K562 (cell line): ENCODE measurements at regions not wholly inside any gene's neighbourhood (a gene's known extent, or its start where the extent isn't known, plus 50 kb on each side); places are given as distances from the start of the nearest gene placed in this dataset.

Source experiments
- ATAC-seq: fragments of 200-7000 bp; cut with Tn5 transposase; 3 replicates; pipeline ENCODE4 v1.9.1; 2020; ENCODE audit warnings: moderate library complexity
- BruUV-seq: library from RNA; stranded (reverse); fragments of 400-500 nt; replicated peaks from 2 replicates; lab custom pipeline; 2021; lab: Mats Ljungman, UMichigan
- CTCF ChIA-PET: fragments of 300-600 bp; formaldehyde crosslinking; extraction: SDS; loops from one replicate; lab custom pipeline; 2021; ENCODE audit warnings: low intra/inter-chr PET ratio; lab: Yijun Ruan, JAX
- POLR2A ChIA-PET: fragments of 300-600, 350-650 bp; sonication (Branson Sonifier 250); formaldehyde crosslinking; extraction: SDS; loops from one replicate; lab custom pipeline; 2021; ENCODE audit warnings: antibody characterized with exemption, inconsistent platforms; lab: Yijun Ruan, JAX
- DNase-seq, 4 experiments: peaks; one replicate each; pipeline versions ENCODE4 v3.0.0 to v3.0.0-alpha.2; 2011 to 2018; ENCODE audit warnings: low spot score in 3 of 4, mixed read lengths in 3 of 4; ENCODE audit errors: extremely low read depth in 1 of 4
- FAIRE-seq: peaks from 2 replicates; lab custom pipeline; 2011; peaks lifted over from hg19 to GRCh38; lab: Jason Lieb, UNC
- H2AFZ ChIP-seq: 2 replicates; pipeline ENCODE4 v1.6.0; 2011; ENCODE audit warnings: low read depth, low read length, control low read depth, inconsistent platforms
- H3K27ac ChIP-seq: fragments of 200-600 bp; 3 replicates; pipeline ENCODE4 v1.8.0; 2011; ENCODE audit warnings: low read depth, mild to moderate bottlenecking, control low read depth, inconsistent platforms, low read length, moderate library complexity, mixed read lengths; ENCODE audit errors: extremely low read depth
- H3K27me3 ChIP-seq, 2 experiments: fragments of 300-600 bp in 1 of 2; 2 replicates in 1 of 2; 3 replicates in 1 of 2; pipeline versions ENCODE4 v1.6.0 to v1.8.0; 2011; ENCODE audit warnings: inconsistent platforms in 2 of 2, low read length in 2 of 2, mild to moderate bottlenecking in 1 of 2, mixed read lengths in 1 of 2, moderate library complexity in 1 of 2; ENCODE audit not compliant: control insufficient read depth in 2 of 2, insufficient read depth in 2 of 2
- H3K36me3 ChIP-seq: fragments of 300-600 bp; 3 replicates; pipeline ENCODE4 v1.8.0; 2011; ENCODE audit warnings: mild to moderate bottlenecking, low read length, inconsistent platforms; ENCODE audit not compliant: control insufficient read depth, insufficient read depth
- H3K4me1 ChIP-seq, 2 experiments: fragments of 200-600 bp in 1 of 2; replicated peaks in 1 of 2; 2 replicates in 1 of 2; 3 replicates in 1 of 2; pipeline versions ENCODE4 v1.5.1 to v1.8.0; 2011; ENCODE audit warnings: inconsistent platforms in 2 of 2, low read length in 2 of 2, mild to moderate bottlenecking in 1 of 2, mixed read lengths in 1 of 2, moderate library complexity in 1 of 2; ENCODE audit not compliant: control insufficient read depth in 2 of 2, insufficient read depth in 2 of 2
- H3K4me2 ChIP-seq: 2 replicates; pipeline ENCODE4 v1.6.1; 2011; ENCODE audit warnings: low read length, control low read depth, inconsistent platforms, mixed read lengths; ENCODE audit not compliant: insufficient read depth
- H3K4me3 ChIP-seq: fragments of 200-600 bp; sonication (generic), shearing (Covaris generic); 2 replicates; pipeline ENCODE4 v1.5.1; 2016; ENCODE audit warnings: control low read depth, inconsistent platforms
- H3K79me2 ChIP-seq: fragments of 200-600 bp; 3 replicates; pipeline ENCODE4 v1.8.0; 2011; ENCODE audit warnings: low read length, inconsistent platforms; ENCODE audit not compliant: control insufficient read depth, insufficient read depth
- H3K9ac ChIP-seq, 2 experiments: 2 replicates each; pipeline versions ENCODE4 v1.6.0 to v1.6.1; 2011; ENCODE audit warnings: low read depth in 2 of 2, low read length in 2 of 2, control low read depth in 1 of 2, inconsistent platforms in 1 of 2, mild to moderate bottlenecking in 1 of 2, mixed read lengths in 1 of 2; ENCODE audit not compliant: insufficient read depth in 1 of 2
- H3K9me1 ChIP-seq: one replicate; pipeline ENCODE4 v1.6.0; 2011; ENCODE audit warnings: inconsistent platforms, mild to moderate bottlenecking, low read length, moderate library complexity; ENCODE audit not compliant: control insufficient read depth, insufficient read depth
- H3K9me3 ChIP-seq: replicated peaks from 2 replicates; pipeline ENCODE4 v1.5.1; 2011; ENCODE audit warnings: low read depth, low read length, inconsistent platforms; ENCODE audit not compliant: control insufficient read depth, insufficient read depth
- H4K20me1 ChIP-seq: replicated peaks from 2 replicates; pipeline ENCODE4 v1.6.1; 2011; ENCODE audit warnings: low read length, inconsistent platforms, mixed read lengths; ENCODE audit not compliant: control insufficient read depth, insufficient read depth
- ARID3A ChIP-seq: IDR thresholded peaks from 2 replicates; pipeline ENCODE4 v1.6.1; 2012; ENCODE audit warnings: low read depth, low read length, improper control_type of control experiment, borderline replicate concordance
- CREB1 ChIP-seq, 2 experiments: sonication (generic) in 1 of 2; formaldehyde crosslinking in 1 of 2; IDR thresholded peaks; 2 replicates each; pipeline versions ENCODE4 v1.6.1 to v1.8.0; 2012 to 2022; ENCODE audit warnings: inconsistent platforms in 1 of 2, mild to moderate bottlenecking in 1 of 2, missing genetic modification reagents in 1 of 2, moderate library complexity in 1 of 2
- ELF2 ChIP-seq: fragments of 250-450 bp; sonication (Bioruptor Pico); IDR thresholded peaks from 2 replicates; pipeline ENCODE4 v1.5.0; 2021; ENCODE audit warnings: mild to moderate bottlenecking
- EWSR1 ChIP-seq: fragments of 450-650 bp; IDR thresholded peaks from 2 replicates; pipeline ENCODE4 v1.6.1; 2018; ENCODE audit warnings: borderline replicate concordance, mild to moderate bottlenecking, low read depth, moderate library complexity; ENCODE audit not compliant: partially characterized antibody
- HMGN3 ChIP-seq: IDR thresholded peaks from 2 replicates; pipeline ENCODE4 v1.6.1; 2011; ENCODE audit warnings: borderline replicate concordance, low read depth, mild to moderate bottlenecking, mixed read lengths, low read length; ENCODE audit not compliant: insufficient read length; ENCODE audit errors: extremely low read depth
- MCM7 ChIP-seq, 2 experiments: fragments of 450-650 bp; IDR thresholded peaks; 2 replicates each; pipeline ENCODE4 v1.6.1; 2016 to 2018
- POU5F1 ChIP-seq: fragments of 150-350 bp; IDR thresholded peaks from 2 replicates; pipeline ENCODE4 v1.6.1; 2014; ENCODE audit warnings: borderline replicate concordance, low read length, low read depth, mild to moderate bottlenecking; ENCODE audit not compliant: partially characterized antibody
- PPARD ChIP-seq: fragments of 250-450 bp; sonication (Bioruptor Pico); IDR thresholded peaks from 2 replicates; pipeline ENCODE4 v1.8.0; 2022; ENCODE audit warnings: inconsistent platforms, mild to moderate bottlenecking, moderate library complexity
- PYGO2 ChIP-seq: fragments of 450-650 bp; IDR thresholded peaks from 2 replicates; pipeline ENCODE4 v1.6.1; 2016; ENCODE audit warnings: mild to moderate bottlenecking, missing genetic modification characterization, moderate library complexity, missing compliant biosample characterization
- RHOXF2B ChIP-seq: fragments of 250-450 bp; sonication (Bioruptor Pico); conservative IDR thresholded peaks from 2 replicates; pipeline ENCODE4 v1.5.1; 2021
- SETDB1 ChIP-seq: IDR thresholded peaks from one replicate; pipeline ENCODE4 v1.6.1; 2012; ENCODE audit warnings: low read length, control low read depth, inconsistent platforms
- STAG1 ChIP-seq: sonication (generic); formaldehyde crosslinking; IDR thresholded peaks from 2 replicates; pipeline ENCODE4 v1.5.0; 2020; ENCODE audit warnings: missing genetic modification reagents, borderline replicate concordance
- TCF15 ChIP-seq: fragments of 250-450 bp; sonication (Bioruptor Pico); IDR thresholded peaks from 2 replicates; pipeline ENCODE4 v1.8.0; 2022; ENCODE audit warnings: moderate library complexity, mild to moderate bottlenecking, inconsistent platforms
- ZKSCAN1 ChIP-seq: fragments of 150-350 bp; IDR thresholded peaks from 2 replicates; pipeline ENCODE4 v1.6.1; 2016; ENCODE audit warnings: low read depth, low read length
- ZNF511 ChIP-seq: sonication (generic); formaldehyde crosslinking; IDR thresholded peaks from 2 replicates; pipeline ENCODE4 v1.8.0; 2022; ENCODE audit warnings: mild to moderate bottlenecking, missing genetic modification reagents
- ZNF780A ChIP-seq: fragments of 250-450 bp; sonication (Bioruptor Pico); IDR thresholded peaks from 2 replicates; pipeline ENCODE4 v1.5.0; 2021; ENCODE audit warnings: mild to moderate bottlenecking
- WGBS: fragments of 100-300 bp; shearing (Covaris generic); methylation state at CpG from one replicate; pipeline ENCODE4 v1.1.6; 2016; ENCODE audit warnings: low coverage, mixed read lengths; ENCODE audit not compliant: insufficient coverage; ENCODE audit errors: missing lambda C conversion rate; 5-methylcytosine and 5-hydroxymethylcytosine counted together
- in situ Hi-C: fragments of 300-500 bp; cut with MboI; formaldehyde crosslinking; loops from 4 replicates; pipeline ENCODE4 v1.15.0; 2018; ENCODE audit warnings: inconsistent platforms, mixed read lengths
- intact Hi-C: fragments of 100-400 bp; cut with micrococcal nuclease; formaldehyde crosslinking; loops from 2 replicates; pipeline ENCODE4 v1.14.2; 2022

GRCh38 chr5:110082194-110082593 is 392.5 kb downstream of the MAN2A1 start:
- Histone ChIP-seq H3K4me3 (no peak overlapping the region), H3K27ac (no peak overlapping the region), H3K9me1 (no peaks in the 10 kb centered on the region), H3K9me3 (no peaks in the 10 kb centered on the region), H3K79me2 (no peaks in the 10 kb centered on the region), H3K9ac (no peak overlapping the region), H3K36me3 (no peaks in the 10 kb centered on the region), H3K27me3 (no peaks in the 10 kb centered on the region), H2AFZ (no peak overlapping the region), H3K4me2 (no peak overlapping the region), H3K4me1 (no peaks in the 10 kb centered on the region), H4K20me1 (no peaks in the 10 kb centered on the region)
- 0% methylated on average over 3 of the region's 3 CpGs for WGBS
- DNase-seq (no peak), ATAC-seq (no peak), FAIRE-seq (no peak)
- TF ChIP-seq ZNF780A (no peak), MCM7 (IDR thresholded peaks at IDR 0.05) (no peak), HMGN3 (no peak), TCF15 (CRISPR knock-in tag) (no peak), STAG1 (CRISPR knock-in tag) (no peak), PPARD (CRISPR knock-in tag) (no peak), CREB1 (IDR thresholded peaks at IDR 0.05) (no peak), CREB1 (CRISPR knock-in tag; IDR thresholded peaks at IDR 0.05) (no peak), RHOXF2B (CRISPR knock-in tag) (no peak), ZNF511 (CRISPR knock-in tag) (no peak), EWSR1 (no peak), ARID3A (no peak), PYGO2 (tag) (no peak), POU5F1 (no peak), SETDB1 (no peak), ELF2 (CRISPR knock-in tag) (no peak), ZKSCAN1 (no peak)
- ChIA-PET POLR2A (no interaction called here), CTCF (no interaction called here)
- in situ Hi-C loops: no loop called here
- no TSS peak for BruUV-seq
- intact Hi-C loops: no loop called here
